Smooth muscle cell (in vitro differentiated cells): ENCODE measurements at regions not wholly inside any gene's neighbourhood (a gene's known extent, or its start where the extent isn't known, plus 50 kb on each side); places are given as distances from the start of the nearest gene placed in this dataset.

Experiments
- DNase-seq: peaks from one replicate; lab custom pipeline; 2025; ENCODE audit not compliant: unreplicated experiment; lab: John Stamatoyannopoulos, UW
- H2AFZ ChIP-seq: fragments of 200-600 bp; sonication (generic); 2 replicates; pipeline ENCODE4 v1.6.0; 2016; ENCODE audit warnings: antibody characterized with exemption, low read depth, mild to moderate bottlenecking
- H3F3A ChIP-seq: fragments of 200-600 bp; sonication (generic); 2 replicates; pipeline ENCODE4 v1.6.0; 2017; ENCODE audit warnings: antibody characterized with exemption, low read depth
- H3K27ac ChIP-seq: fragments of 200-600 bp; sonication (generic); 2 replicates; pipeline ENCODE4 v1.5.1; 2016; ENCODE audit warnings: low read depth, mild to moderate bottlenecking
- H3K27me3 ChIP-seq: fragments of 200-600 bp; sonication (generic); 2 replicates; pipeline ENCODE4 v1.6.1; 2016; ENCODE audit warnings: low read depth, mild to moderate bottlenecking
- H3K36me3 ChIP-seq: fragments of 200-600 bp; sonication (generic); 2 replicates; pipeline ENCODE4 v1.5.1; 2016; ENCODE audit warnings: low read depth
- H3K4me1 ChIP-seq: fragments of 200-600 bp; sonication (generic); 2 replicates; pipeline ENCODE4 v1.5.1; 2016; ENCODE audit warnings: low read depth
- H3K4me2 ChIP-seq: fragments of 200-600 bp; sonication (generic); 2 replicates; pipeline ENCODE4 v1.6.0; 2016; ENCODE audit warnings: mild to moderate bottlenecking
- H3K4me3 ChIP-seq: fragments of 200-600 bp; sonication (generic); 2 replicates; pipeline ENCODE4 v1.5.1; 2016; ENCODE audit warnings: mild to moderate bottlenecking
- H3K79me2 ChIP-seq: fragments of 200-600 bp; sonication (generic); 2 replicates; pipeline ENCODE4 v1.6.0; 2016; ENCODE audit warnings: low read depth, mild to moderate bottlenecking
- H3K9ac ChIP-seq: fragments of 200-600 bp; sonication (generic); 2 replicates; pipeline ENCODE4 v1.6.0; 2016; ENCODE audit warnings: low read depth
- H3K9me3 ChIP-seq: fragments of 200-600 bp; sonication (generic); replicated peaks from 2 replicates; pipeline ENCODE4 v1.5.1; 2016; ENCODE audit warnings: low read depth
- H4K20me1 ChIP-seq: fragments of 200-600 bp; sonication (generic); 2 replicates; pipeline ENCODE4 v1.6.0; 2016; ENCODE audit warnings: low read depth
- WGBS: methylation state at CpG from one replicate; pipeline ENCODE4 v1.1.7; 2016; ENCODE audit warnings: low lambda C conversion rate; 5-methylcytosine and 5-hydroxymethylcytosine counted together
- TF ChIP-seq, protein P1 (sequence below): fragments of 200-600 bp; sonication (generic); IDR thresholded peaks from 2 replicates; pipeline ENCODE4 v1.5.1; 2017; ENCODE audit warnings: borderline replicate concordance, mild to moderate bottlenecking, antibody characterized with exemption; ENCODE audit not compliant: insufficient read depth, poor library complexity, severe bottlenecking

DNA sequence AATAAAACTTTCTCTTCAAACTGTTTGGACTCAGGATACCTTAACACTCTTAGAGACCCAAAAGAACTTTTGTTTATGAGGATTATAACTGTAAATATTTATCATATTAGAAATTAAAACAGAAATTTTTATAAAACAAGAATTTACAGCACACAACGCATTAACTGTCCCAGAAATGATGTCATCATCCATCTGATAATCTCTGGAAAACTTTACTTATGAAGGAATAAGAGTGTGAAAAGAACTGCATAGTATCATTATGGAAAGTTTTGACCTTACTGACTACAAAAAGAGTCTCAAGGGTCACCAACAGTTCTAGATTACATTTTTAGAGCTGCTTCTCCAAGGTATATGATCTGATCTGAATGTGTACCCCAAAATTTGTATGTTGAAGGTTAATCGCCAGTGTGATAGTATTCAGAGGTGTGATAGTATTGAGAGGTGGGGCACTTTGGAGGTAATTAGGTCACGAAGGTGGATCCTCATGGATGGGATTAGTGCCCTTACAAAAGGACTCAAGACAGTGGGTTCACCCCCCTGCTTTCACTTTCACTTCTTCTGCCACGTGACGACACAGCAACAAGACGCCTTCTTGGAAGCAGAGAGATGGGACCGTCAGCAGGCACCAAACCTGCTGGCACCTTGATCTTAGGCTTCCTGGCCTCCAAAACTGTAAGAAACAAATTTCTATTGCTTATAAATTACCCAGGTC lies 95.7 kb upstream of the NR5A2 start:
- DNase-seq, result no peak
- 88% methylated on average over 7 of the region's 7 CpGs for WGBS
- Histone ChIP-seq H3K27ac (no peak overlapping the region), H2AFZ (no peak overlapping the region), H3K9me3 (no peaks in the 10 kb centered on the region), H3K4me3 (no peak overlapping the region), H3K9ac (no peak overlapping the region), H3K36me3 (no peaks in the 10 kb centered on the region), H3K79me2 (no peaks in the 10 kb centered on the region), H3K4me1 (no peaks in the 10 kb centered on the region), H3F3A (no peaks in the 10 kb centered on the region), H4K20me1 (no peaks in the 10 kb centered on the region), H3K4me2 (no peak overlapping the region), H3K27me3 (no peaks in the 10 kb centered on the region)
- TF ChIP-seq, protein P1, sequence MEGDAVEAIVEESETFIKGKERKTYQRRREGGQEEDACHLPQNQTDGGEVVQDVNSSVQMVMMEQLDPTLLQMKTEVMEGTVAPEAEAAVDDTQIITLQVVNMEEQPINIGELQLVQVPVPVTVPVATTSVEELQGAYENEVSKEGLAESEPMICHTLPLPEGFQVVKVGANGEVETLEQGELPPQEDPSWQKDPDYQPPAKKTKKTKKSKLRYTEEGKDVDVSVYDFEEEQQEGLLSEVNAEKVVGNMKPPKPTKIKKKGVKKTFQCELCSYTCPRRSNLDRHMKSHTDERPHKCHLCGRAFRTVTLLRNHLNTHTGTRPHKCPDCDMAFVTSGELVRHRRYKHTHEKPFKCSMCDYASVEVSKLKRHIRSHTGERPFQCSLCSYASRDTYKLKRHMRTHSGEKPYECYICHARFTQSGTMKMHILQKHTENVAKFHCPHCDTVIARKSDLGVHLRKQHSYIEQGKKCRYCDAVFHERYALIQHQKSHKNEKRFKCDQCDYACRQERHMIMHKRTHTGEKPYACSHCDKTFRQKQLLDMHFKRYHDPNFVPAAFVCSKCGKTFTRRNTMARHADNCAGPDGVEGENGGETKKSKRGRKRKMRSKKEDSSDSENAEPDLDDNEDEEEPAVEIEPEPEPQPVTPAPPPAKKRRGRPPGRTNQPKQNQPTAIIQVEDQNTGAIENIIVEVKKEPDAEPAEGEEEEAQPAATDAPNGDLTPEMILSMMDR, result no peak

DNA sequence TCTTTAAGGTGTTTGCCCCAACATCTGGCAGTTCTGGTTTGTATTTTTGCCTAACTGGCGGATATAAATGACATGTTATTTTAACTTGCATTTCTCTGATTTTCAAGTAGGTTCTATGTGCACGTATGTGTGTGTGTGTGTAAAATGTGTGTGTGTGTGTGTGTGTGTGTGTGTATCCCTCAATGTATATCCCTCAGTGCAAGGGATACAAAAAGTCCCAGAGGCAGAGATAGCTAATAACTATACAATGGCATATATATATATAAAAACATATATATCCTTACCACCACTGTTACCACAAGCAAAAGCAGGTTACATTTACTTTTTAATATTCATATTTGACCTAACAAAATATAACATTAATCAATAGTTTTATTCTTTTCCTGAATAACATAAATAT lies 95.0 kb upstream of the NR5A2 start:
- Histone ChIP-seq H3K9me3 (no peaks in the 10 kb centered on the region), H3K36me3 (no peaks in the 10 kb centered on the region), H3K9ac (no peak overlapping the region), H3K4me3 (no peak overlapping the region), H3K4me1 (no peaks in the 10 kb centered on the region), H3K27ac (no peak overlapping the region), H3K79me2 (no peaks in the 10 kb centered on the region), H3K27me3 (no peaks in the 10 kb centered on the region), H4K20me1 (no peaks in the 10 kb centered on the region), H3K4me2 (no peak overlapping the region), H2AFZ (no peak overlapping the region), H3F3A (no peaks in the 10 kb centered on the region)
- WGBS, result 86% methylated on average over 2 of the region's 2 CpGs
- no peak for DNase-seq
- TF ChIP-seq, protein P1, result no peak

DNA sequence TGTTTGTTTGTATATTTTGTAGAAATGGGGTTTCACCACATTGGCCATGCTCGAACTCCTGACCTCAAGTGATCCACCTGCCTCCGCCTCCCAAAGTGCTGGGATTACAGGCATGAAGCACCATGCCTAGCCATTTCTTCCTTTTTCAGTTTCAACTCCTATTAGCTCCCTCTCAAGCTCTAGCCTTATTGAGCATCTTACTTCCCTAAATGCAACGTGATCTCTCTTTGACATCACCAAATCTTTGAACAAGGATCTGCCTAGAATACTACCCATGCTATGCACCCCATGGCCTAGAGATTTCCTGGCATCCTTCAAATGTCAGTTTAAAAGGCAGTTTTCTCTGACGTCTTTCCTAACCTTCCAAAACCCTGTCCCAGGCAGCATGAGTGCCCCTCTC lies 91.1 kb upstream of the NR5A2 start:
- Histone ChIP-seq H4K20me1 (no peaks in the 10 kb centered on the region), H3K36me3 (no peaks in the 10 kb centered on the region)
- 88% methylated on average over 4 of the region's 4 CpGs for WGBS

More for the DNA sequence above, 91.1 kb upstream of the NR5A2 start:
- H3K4me3 ChIP-seq, result no peak overlapping the region
- H3K79me2 ChIP-seq, result no peaks in the 10 kb centered on the region
- H3K4me2 ChIP-seq, result no peak overlapping the region
- H3K9ac ChIP-seq, result no peak overlapping the region
- H3K9me3 ChIP-seq, result no peaks in the 10 kb centered on the region
- H3K27ac ChIP-seq, result no peak overlapping the region
- DNase-seq, result no peak
- no peaks in the 10 kb centered on the region for H3F3A ChIP-seq
- H3K27me3 ChIP-seq, result no peaks in the 10 kb centered on the region
- TF ChIP-seq, protein P1, result no peak
- no peaks in the 10 kb centered on the region for H3K4me1 ChIP-seq
- H2AFZ ChIP-seq, result no peak overlapping the region
